ENCODE measurements at regions not wholly inside any gene's neighbourhood (a gene's known extent, or its start where the extent isn't known, plus 50 kb on each side); places are given as distances from the start of the nearest gene placed in this dataset.
"Not testable (repeated sequence)": the region's sequence is repeated elsewhere in the genome, so short reads cannot be mapped to it uniquely, and the experiment has no call there.

DNA sequence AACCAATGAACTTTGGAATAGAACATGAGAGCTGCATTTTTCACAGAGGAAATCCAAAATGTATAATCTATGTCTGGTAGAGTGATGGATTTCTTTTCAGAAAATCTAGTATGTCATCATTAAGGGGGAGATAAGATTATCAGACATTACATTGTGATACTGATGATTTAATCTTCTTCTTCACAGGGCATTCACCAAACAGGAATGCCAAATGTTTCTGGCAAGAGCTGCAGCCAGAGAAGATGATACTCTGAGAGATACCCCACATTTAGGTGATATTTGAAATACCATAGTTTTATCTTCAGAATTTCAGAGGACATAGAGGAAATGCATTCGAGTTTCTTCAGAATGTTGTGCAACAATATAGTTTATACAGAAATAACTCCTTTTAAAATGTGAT lies 1523.7 kb upstream of the ADGRL3 start:
- H3K9ac ChIP-seq (ENCODE audit: low read length) = no peak overlapping the region

DNA sequence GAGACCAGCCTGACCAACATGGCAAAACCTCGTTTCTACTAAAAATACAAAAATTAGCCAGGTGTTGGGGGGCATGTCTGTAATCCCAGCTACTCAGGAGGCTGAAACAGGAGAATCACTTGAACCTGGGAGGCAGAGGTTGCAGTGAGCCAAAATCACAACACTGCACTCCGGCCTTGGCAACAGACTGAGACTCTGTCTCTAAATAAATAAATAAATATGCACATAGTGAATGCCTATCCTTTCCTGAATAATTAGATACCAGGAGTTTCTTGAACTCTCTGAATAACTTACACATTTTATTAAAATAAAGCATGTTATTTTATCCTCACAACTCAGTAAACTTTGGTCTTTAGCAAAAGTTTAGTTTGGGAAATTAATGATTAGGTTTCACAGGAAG lies 1523.1 kb upstream of the ADGRL3 start:
- H3K9me3 ChIP-seq (ENCODE audit: control insufficient read depth, low read depth, low read length); H3K27ac ChIP-seq (ENCODE audit: low read length): not testable (repeated sequence)

More for the DNA sequence above, 1523.7 kb upstream of the ADGRL3 start:
- Histone ChIP-seq H3K36me3 (ENCODE audit: control insufficient read depth, low read depth, low read length) (no peaks in the 10 kb centered on the region), H3K9me3 (ENCODE audit: control insufficient read depth, low read depth, low read length) (no peaks in the 10 kb centered on the region), H3K27ac (ENCODE audit: low read length) (no peak overlapping the region), H3K27me3 (ENCODE audit: control insufficient read depth, insufficient read depth, low read length) (no peaks in the 10 kb centered on the region), H3K4me3 (ENCODE audit: low read length) (no peak overlapping the region), H3K4me1 (ENCODE audit: control insufficient read depth, low read depth, low read length) (no peaks in the 10 kb centered on the region)

DNA sequence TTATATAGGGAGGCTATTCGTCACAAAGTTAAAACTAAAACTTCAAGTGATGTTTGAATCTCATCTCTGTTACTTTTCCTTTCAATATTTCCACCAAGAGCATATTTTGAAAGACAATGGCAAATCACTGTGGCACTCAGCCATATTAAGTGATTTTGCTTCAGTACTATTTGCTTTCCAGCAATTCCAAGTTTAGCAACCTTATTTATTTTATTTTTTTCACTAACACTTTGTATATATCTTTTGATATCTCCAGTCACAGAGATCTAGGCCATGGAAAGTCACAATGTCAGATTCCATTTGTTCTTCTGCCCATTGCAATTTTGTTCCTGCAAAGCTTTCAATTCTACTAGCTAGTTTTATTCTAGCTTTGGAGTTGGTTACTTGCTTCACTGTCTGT lies 1514.5 kb upstream of the ADGRL3 start:
- no peaks in the 10 kb centered on the region for H3K36me3 ChIP-seq (ENCODE audit: control insufficient read depth, low read depth, low read length)

More for the DNA sequence above, 1523.1 kb upstream of the ADGRL3 start:
- H3K27me3 ChIP-seq (ENCODE audit: control insufficient read depth, insufficient read depth, low read length); H3K9ac ChIP-seq (ENCODE audit: low read length); H3K4me1 ChIP-seq (ENCODE audit: control insufficient read depth, low read depth, low read length); H3K36me3 ChIP-seq (ENCODE audit: control insufficient read depth, low read depth, low read length); H3K4me3 ChIP-seq (ENCODE audit: low read length): not testable (repeated sequence)

DNA sequence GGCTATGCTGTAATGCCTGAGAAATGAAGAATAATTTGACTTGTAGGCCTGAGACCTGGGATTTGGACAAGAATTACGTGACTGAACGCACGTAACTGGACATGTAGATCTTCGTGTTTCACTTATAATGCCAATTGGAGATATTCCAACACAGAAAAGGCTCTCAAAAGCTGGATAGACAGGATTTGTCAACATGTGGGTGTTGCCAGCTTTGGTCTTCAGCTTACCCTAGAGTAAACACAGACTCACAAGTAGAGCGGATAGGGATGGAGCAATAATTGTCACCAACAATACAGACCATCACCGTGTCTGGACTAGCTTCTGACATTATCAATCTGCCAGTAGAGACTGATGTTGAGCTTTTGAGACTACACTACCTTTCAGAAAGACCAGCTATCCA lies 1511.0 kb upstream of the ADGRL3 start:
- H3K4me1 ChIP-seq (ENCODE audit: control insufficient read depth, low read depth, low read length) = no peaks in the 10 kb centered on the region
- H3K4me3 ChIP-seq (ENCODE audit: low read length) = no peak overlapping the region
- no peaks in the 10 kb centered on the region for H3K27me3 ChIP-seq (ENCODE audit: control insufficient read depth, insufficient read depth, low read length)
- H3K36me3 ChIP-seq (ENCODE audit: control insufficient read depth, low read depth, low read length) = no peaks in the 10 kb centered on the region
- H3K9me3 ChIP-seq (ENCODE audit: control insufficient read depth, low read depth, low read length) = no peaks in the 10 kb centered on the region
- no peak overlapping the region for H3K9ac ChIP-seq (ENCODE audit: low read length)
- no peak overlapping the region for H3K27ac ChIP-seq (ENCODE audit: low read length)

More for the DNA sequence above, 1514.5 kb upstream of the ADGRL3 start:
- Histone ChIP-seq H3K9ac (ENCODE audit: low read length) (no peak overlapping the region), H3K9me3 (ENCODE audit: control insufficient read depth, low read depth, low read length) (no peaks in the 10 kb centered on the region), H3K27me3 (ENCODE audit: control insufficient read depth, insufficient read depth, low read length) (no peaks in the 10 kb centered on the region), H3K4me3 (ENCODE audit: low read length) (no peak overlapping the region), H3K4me1 (ENCODE audit: control insufficient read depth, low read depth, low read length) (no peaks in the 10 kb centered on the region), H3K27ac (ENCODE audit: low read length) (no peak overlapping the region)

DNA sequence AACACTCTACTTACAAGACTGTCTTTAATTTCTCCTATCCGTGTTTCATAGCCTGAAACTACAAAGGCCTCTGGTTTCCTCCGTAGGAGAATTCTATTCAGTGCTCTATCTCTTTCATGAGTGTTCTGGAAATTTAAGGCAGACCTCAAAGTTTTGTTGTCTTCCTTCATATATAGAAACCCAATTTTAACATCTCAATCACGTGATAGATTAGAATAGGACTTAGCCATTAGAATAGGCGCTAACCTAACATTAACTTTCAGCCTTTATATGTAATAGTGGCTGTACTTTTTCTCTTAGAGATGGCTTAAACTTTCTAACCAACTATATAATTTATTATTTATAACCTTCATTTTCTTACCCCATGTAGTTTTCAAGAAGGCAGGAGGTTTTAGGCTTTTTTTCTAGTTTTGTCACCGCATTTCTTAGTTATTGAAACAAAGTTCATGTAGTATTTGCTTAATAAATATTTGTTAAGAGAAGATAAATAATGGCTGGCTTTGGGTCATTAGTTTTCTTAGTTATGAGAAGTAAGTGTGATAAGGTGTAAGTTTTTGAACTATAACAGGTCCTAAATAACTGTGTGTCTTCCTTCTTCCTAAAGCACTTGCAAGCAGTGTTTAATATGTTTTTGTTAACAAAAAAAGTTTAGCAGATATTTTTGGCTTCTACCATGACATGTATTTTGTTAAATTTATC lies 1504.6 kb upstream of the ADGRL3 start:
- Histone ChIP-seq H3K9me3 (ENCODE audit: control insufficient read depth, low read depth, low read length) (no peaks in the 10 kb centered on the region), H3K27me3 (ENCODE audit: control insufficient read depth, insufficient read depth, low read length) (no peaks in the 10 kb centered on the region), H3K36me3 (ENCODE audit: control insufficient read depth, low read depth, low read length) (no peaks in the 10 kb centered on the region), H3K9ac (ENCODE audit: low read length) (no peak overlapping the region), H3K27ac (ENCODE audit: low read length) (no peak overlapping the region), H3K4me1 (ENCODE audit: control insufficient read depth, low read depth, low read length) (no peaks in the 10 kb centered on the region), H3K4me3 (ENCODE audit: low read length) (no peak overlapping the region)

DNA sequence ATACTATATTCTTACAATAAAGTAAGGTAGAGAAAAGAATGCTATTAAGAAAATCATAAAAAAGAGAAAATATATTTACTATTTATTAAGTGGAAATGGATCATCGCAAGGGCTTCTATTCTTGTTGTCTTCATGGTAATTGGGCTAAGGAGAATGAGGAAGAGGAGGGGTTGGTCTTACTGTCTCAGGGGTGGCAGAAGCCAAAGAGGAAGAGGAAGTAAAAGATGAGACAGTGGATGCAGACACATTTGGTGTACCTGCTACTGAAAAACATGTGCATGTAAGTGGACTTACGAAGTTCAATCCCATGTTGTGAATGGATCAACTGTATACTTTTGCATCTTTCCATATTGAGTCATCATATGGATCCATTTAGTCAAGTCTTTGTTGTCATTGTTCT lies 1502.1 kb upstream of the ADGRL3 start:
- Histone ChIP-seq H3K27me3 (ENCODE audit: control insufficient read depth, insufficient read depth, low read length) (no peaks in the 10 kb centered on the region), H3K36me3 (ENCODE audit: control insufficient read depth, low read depth, low read length) (no peaks in the 10 kb centered on the region), H3K9ac (ENCODE audit: low read length) (no peak overlapping the region), H3K27ac (ENCODE audit: low read length) (no peak overlapping the region), H3K4me1 (ENCODE audit: control insufficient read depth, low read depth, low read length) (no peaks in the 10 kb centered on the region), H3K9me3 (ENCODE audit: control insufficient read depth, low read depth, low read length) (no peaks in the 10 kb centered on the region), H3K4me3 (ENCODE audit: low read length) (no peak overlapping the region)

DNA sequence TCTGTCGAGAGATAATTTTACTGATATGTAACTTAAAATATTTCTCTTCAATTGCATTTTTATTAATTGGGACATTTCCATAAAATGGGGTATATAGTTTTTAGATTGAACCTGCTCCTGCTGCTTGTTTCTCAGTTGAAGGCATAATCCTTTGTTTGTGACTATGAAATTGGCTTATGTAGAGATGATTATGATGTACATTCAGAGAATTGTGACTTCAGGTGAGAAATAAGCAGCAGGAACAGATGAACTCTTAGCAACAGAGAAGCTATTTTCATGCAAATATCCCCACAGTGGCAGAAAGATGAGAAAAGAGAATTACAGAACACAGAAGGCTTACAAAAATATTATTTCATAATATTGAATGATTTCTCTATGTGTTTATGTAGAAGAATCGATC lies 1499.5 kb upstream of the ADGRL3 start:
- no peaks in the 10 kb centered on the region for H3K36me3 ChIP-seq (ENCODE audit: control insufficient read depth, low read depth, low read length)
- H3K27ac ChIP-seq (ENCODE audit: low read length) = no peak overlapping the region
- H3K27me3 ChIP-seq (ENCODE audit: control insufficient read depth, insufficient read depth, low read length) = no peaks in the 10 kb centered on the region
- H3K4me3 ChIP-seq (ENCODE audit: low read length) = no peak overlapping the region
- no peak overlapping the region for H3K9ac ChIP-seq (ENCODE audit: low read length)
- H3K9me3 ChIP-seq (ENCODE audit: control insufficient read depth, low read depth, low read length) = no peaks in the 10 kb centered on the region
- no peaks in the 10 kb centered on the region for H3K4me1 ChIP-seq (ENCODE audit: control insufficient read depth, low read depth, low read length)

DNA sequence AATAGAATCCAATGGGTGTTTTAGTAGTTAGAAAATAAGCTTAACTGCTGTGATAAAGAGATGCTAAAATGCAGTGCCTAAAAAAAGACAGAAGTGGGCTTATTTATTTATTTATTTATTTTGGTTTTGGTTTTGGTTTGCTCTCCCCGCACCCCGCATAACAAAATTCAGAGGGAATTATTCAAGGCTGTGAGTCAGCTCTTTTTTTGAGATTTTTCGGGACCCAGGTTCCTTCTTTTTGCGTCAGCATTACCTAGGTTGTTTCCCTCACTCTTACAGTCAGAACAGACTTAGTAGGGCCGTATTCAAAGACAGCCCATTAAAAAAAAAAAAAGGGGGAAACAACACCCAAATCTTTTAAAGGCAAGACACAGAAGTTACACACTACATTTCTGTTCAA lies 1495.5 kb upstream of the ADGRL3 start:
- Histone ChIP-seq H3K4me1 (ENCODE audit: control insufficient read depth, low read depth, low read length) (no peaks in the 10 kb centered on the region), H3K27me3 (ENCODE audit: control insufficient read depth, insufficient read depth, low read length) (no peaks in the 10 kb centered on the region), H3K9me3 (ENCODE audit: control insufficient read depth, low read depth, low read length) (no peaks in the 10 kb centered on the region), H3K4me3 (ENCODE audit: low read length) (no peak overlapping the region), H3K9ac (ENCODE audit: low read length) (no peak overlapping the region), H3K36me3 (ENCODE audit: control insufficient read depth, low read depth, low read length) (no peaks in the 10 kb centered on the region), H3K27ac (ENCODE audit: low read length) (no peak overlapping the region)

DNA sequence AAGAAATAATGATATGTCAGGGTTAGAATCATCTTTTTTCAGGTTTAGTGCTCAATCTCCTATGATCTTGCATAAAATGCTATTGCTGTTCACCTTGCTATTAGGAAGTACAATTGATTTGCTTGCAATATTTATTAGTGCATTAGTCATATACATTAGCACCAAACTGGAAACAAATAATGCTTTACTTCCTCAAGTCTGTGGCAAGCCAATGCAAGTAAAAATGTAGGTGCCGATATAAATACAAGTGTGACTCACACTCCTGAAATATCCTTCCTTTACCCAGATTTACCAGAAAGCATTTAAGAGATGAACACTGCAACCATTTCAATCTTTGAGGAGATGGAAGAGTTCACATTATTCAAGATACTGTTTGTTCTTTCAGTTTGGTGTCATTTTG lies 1487.7 kb upstream of the ADGRL3 start:
- H3K9me3 ChIP-seq (ENCODE audit: control insufficient read depth, low read depth, low read length) = no peaks in the 10 kb centered on the region
- H3K27ac ChIP-seq (ENCODE audit: low read length) = no peak overlapping the region
- no peak overlapping the region for H3K4me3 ChIP-seq (ENCODE audit: low read length)
- no peaks in the 10 kb centered on the region for H3K27me3 ChIP-seq (ENCODE audit: control insufficient read depth, insufficient read depth, low read length)
- no peaks in the 10 kb centered on the region for H3K36me3 ChIP-seq (ENCODE audit: control insufficient read depth, low read depth, low read length)
- no peak overlapping the region for H3K9ac ChIP-seq (ENCODE audit: low read length)
- no peaks in the 10 kb centered on the region for H3K4me1 ChIP-seq (ENCODE audit: control insufficient read depth, low read depth, low read length)

DNA sequence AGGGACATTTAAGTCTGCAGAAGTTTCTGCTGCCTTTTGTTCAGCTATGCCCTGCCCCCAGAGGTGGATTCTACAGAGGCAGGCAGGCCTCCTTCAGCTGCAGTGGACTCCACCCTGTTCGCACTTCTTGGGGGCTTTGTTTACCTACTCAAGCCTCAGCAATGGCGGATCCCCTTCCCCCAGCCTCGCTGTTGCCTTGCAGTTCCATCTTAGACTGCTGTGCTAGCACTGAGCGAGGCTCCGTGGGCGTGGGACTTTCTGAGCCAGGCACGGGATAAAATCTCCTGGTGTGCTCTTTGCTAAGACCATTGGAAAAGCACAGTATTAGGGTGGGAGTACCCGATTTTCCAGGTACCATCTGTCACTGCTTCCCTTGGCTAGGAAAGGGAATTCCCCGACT lies 1475.8 kb upstream of the ADGRL3 start:
- not testable (repeated sequence) for H3K27ac ChIP-seq (ENCODE audit: low read length); H3K4me1 ChIP-seq (ENCODE audit: control insufficient read depth, low read depth, low read length); H3K9ac ChIP-seq (ENCODE audit: low read length); H3K4me3 ChIP-seq (ENCODE audit: low read length); H3K36me3 ChIP-seq (ENCODE audit: control insufficient read depth, low read depth, low read length); H3K27me3 ChIP-seq (ENCODE audit: control insufficient read depth, insufficient read depth, low read length); H3K9me3 ChIP-seq (ENCODE audit: control insufficient read depth, low read depth, low read length)

DNA sequence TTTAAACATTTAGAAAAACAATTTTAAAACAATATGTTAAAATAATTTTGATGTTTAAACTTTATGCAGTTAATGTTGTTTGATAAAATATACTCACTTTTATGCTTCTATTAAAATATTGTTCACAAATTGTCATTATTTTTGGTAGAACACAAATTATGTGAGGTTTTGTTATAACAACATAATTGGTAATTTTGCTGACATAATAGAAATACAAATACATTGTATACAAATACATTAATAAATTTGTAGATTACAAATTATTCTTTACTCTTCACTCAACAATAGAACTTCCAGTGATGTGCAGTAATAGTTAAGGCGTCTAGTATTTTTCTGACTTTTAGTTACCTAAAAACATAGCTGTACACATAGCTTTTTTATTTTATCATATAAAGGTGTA lies 1472.4 kb upstream of the ADGRL3 start:
- no peak overlapping the region for H3K4me3 ChIP-seq (ENCODE audit: low read length)
- no peaks in the 10 kb centered on the region for H3K9me3 ChIP-seq (ENCODE audit: control insufficient read depth, low read depth, low read length)
- H3K27ac ChIP-seq (ENCODE audit: low read length) = no peak overlapping the region

DNA sequence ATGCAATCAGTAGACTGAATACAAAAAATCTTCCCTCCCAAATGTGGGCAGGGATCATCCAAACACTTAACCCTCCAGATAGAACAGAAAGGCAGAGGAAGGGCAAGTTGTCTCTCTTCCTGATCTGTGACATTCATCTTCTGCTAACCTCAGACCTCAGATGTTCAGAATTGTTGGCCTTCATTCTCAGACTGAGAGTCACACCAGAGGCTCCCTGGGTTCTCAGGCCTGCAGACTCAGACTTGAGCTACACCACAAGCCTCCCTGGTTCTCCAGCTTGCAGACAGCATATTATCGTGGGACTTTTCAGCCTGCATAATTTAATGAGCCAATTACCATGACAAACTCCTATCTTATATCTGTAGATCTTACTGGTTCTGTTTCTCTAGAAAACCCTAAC lies 1471.6 kb upstream of the ADGRL3 start:
- Histone ChIP-seq H3K9me3 (ENCODE audit: control insufficient read depth, low read depth, low read length) (no peaks in the 10 kb centered on the region), H3K36me3 (ENCODE audit: control insufficient read depth, low read depth, low read length) (no peaks in the 10 kb centered on the region), H3K27me3 (ENCODE audit: control insufficient read depth, insufficient read depth, low read length) (no peaks in the 10 kb centered on the region), H3K4me1 (ENCODE audit: control insufficient read depth, low read depth, low read length) (no peaks in the 10 kb centered on the region), H3K27ac (ENCODE audit: low read length) (no peak overlapping the region), H3K9ac (ENCODE audit: low read length) (no peak overlapping the region), H3K4me3 (ENCODE audit: low read length) (no peak overlapping the region)

More for the DNA sequence above, 1472.4 kb upstream of the ADGRL3 start:
- no peaks in the 10 kb centered on the region for H3K4me1 ChIP-seq (ENCODE audit: control insufficient read depth, low read depth, low read length)
- H3K9ac ChIP-seq (ENCODE audit: low read length) = no peak overlapping the region
- no peaks in the 10 kb centered on the region for H3K27me3 ChIP-seq (ENCODE audit: control insufficient read depth, insufficient read depth, low read length)
- H3K36me3 ChIP-seq (ENCODE audit: control insufficient read depth, low read depth, low read length) = no peaks in the 10 kb centered on the region

Data from iPS-18a (cell line).